ENCODE measurements at regions not wholly inside any gene's neighbourhood (a gene's known extent, or its start where the extent isn't known, plus 50 kb on each side); places are given as distances from the start of the nearest gene placed in this dataset.
"Not testable (repeated sequence)": the region's sequence is repeated elsewhere in the genome, so short reads cannot be mapped to it uniquely, and the experiment has no call there.

DNA sequence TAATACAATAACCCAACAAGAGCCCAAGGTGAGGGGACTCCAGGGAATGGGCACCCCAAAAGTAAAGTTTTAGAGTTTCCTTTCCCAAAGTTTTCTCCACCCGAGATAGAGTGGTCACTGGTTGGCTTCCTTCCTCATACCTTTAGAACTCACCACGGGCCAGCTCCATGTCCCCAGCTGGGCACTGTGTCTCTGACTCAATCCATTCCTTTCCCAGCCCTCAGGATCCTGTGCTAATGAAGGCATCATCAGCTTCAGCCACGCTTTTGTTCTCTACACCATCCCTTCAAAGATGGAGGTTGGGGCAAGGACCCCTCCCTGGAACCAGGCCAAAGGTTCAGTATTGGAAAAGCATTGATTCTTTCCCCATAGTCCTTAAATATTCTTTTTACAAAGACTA lies 59.8 kb upstream of the VASH1 start:
- Histone ChIP-seq H3K27ac (no peak overlapping the region), H3K36me3 (no peaks in the 10 kb centered on the region), H3K9me3 (no peaks in the 10 kb centered on the region), H3K27me3 (ENCODE audit: low read depth) (no peaks in the 10 kb centered on the region), H3K4me1 (no peaks in the 10 kb centered on the region), H3K4me3 (no peak overlapping the region)
- DNase-seq (no peak), ATAC-seq (no peak)
- intact Hi-C loops (cut with DNase I) = no loop called here
- TF ChIP-seq, protein P1, sequence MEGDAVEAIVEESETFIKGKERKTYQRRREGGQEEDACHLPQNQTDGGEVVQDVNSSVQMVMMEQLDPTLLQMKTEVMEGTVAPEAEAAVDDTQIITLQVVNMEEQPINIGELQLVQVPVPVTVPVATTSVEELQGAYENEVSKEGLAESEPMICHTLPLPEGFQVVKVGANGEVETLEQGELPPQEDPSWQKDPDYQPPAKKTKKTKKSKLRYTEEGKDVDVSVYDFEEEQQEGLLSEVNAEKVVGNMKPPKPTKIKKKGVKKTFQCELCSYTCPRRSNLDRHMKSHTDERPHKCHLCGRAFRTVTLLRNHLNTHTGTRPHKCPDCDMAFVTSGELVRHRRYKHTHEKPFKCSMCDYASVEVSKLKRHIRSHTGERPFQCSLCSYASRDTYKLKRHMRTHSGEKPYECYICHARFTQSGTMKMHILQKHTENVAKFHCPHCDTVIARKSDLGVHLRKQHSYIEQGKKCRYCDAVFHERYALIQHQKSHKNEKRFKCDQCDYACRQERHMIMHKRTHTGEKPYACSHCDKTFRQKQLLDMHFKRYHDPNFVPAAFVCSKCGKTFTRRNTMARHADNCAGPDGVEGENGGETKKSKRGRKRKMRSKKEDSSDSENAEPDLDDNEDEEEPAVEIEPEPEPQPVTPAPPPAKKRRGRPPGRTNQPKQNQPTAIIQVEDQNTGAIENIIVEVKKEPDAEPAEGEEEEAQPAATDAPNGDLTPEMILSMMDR (IDR thresholded peaks at IDR 0.05) = no peak

DNA sequence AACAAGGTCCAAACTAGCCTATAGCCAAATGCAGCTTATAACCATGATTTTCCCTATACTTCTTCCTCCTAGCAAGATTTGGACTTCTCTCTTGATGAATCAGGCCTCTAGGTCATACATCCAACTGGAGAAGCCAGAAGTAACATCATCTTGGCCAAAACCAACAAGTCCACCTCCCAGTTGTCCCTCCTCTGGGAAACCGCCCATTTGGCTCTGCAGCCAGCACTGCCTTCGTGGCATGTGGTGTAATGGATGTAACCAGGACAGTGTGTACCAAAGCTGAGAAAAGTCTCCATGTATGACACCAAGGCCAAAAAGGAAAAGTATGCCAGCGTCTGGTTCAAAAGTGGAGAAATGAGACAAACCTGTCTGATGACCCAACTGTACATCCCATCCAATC lies 59.3 kb upstream of the VASH1 start:
- no peak overlapping the region for H3K27ac ChIP-seq
- no peaks in the 10 kb centered on the region for H3K9me3 ChIP-seq
- intact Hi-C loops (cut with DNase I) = no loop called here
- no peaks in the 10 kb centered on the region for H3K4me1 ChIP-seq
- TF ChIP-seq, protein P1 (IDR thresholded peaks at IDR 0.05) = no peak
- H3K27me3 ChIP-seq (ENCODE audit: low read depth) = no peaks in the 10 kb centered on the region
- DNase-seq (no peak), ATAC-seq (no peak)
- H3K36me3 ChIP-seq = no peaks in the 10 kb centered on the region
- no peak overlapping the region for H3K4me3 ChIP-seq

DNA sequence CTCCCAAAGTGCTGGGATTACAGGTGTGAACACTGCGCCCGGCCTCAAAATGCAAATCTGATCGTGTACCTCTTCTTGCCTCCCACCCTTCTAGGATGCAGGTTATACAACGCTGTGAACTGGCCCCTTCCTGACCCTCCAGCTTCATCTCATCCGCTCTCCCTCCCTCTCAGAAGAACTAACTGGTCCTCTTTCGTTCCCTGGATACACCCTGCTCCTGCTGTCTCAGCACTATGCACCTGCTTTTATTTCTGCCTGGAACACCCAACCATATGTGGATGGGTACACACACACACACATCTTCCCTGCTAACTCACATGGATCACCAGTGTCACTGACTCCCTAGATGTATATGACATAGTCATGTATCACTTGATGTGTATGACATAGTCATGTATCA lies 56.1 kb upstream of the VASH1 start:
- no peaks in the 10 kb centered on the region for H3K4me1 ChIP-seq
- TF ChIP-seq, protein P1 (IDR thresholded peaks at IDR 0.05) = no peak
- DNase-seq (no peak), ATAC-seq (no peak)
- H3K9me3 ChIP-seq = no peaks in the 10 kb centered on the region
- H3K36me3 ChIP-seq = no peaks in the 10 kb centered on the region
- H3K27ac ChIP-seq = no peak overlapping the region
- no peaks in the 10 kb centered on the region for H3K27me3 ChIP-seq (ENCODE audit: low read depth)
- intact Hi-C loops (cut with DNase I) = no loop called here
- H3K4me3 ChIP-seq = no peak overlapping the region

DNA sequence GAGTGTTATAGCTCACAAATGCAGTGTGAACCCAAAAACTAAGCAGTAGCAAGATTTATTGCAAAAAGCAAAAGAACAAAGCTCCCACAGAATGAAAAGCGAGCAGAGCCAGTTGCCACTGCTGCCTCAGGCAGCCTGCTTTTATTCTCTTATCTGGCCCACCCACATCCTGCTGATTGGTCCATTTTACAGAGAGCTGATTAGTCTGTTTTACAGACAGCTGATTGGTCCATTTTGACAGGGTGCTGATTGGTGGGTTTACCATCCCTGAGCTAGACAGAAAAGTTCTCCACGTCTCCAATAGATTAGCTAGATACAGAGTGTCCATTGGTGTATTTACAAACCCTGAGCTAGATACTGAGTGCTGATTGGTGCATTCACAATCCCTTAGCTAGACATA lies 55.1 kb upstream of the VASH1 start:
- H3K9me3 ChIP-seq; H3K4me1 ChIP-seq; H3K36me3 ChIP-seq; H3K27me3 ChIP-seq (ENCODE audit: low read depth); DNase-seq; intact Hi-C loops (cut with DNase I); ATAC-seq; H3K27ac ChIP-seq; H3K4me3 ChIP-seq: not testable (repeated sequence)

DNA sequence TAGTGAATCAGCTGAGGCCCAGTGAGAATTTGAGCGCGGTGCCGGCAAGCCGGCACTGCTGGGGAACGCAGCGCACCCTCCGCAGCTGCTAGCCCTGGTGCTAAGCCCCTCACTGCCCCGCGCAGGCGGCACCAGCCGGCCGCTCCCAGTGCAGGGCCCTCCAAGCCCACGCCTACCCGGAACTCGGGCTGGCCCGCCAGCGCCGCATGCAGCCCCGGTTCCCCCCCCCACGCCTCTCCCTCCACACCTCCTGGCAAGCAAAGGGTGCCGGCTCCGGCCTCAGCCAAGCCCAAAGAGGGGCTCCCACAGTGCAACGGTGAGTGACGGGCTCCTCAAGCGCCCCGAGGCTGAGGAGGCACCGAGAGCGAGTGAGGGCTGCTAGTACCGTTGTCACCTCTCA lies 54.5 kb upstream of the VASH1 start:
- Histone ChIP-seq H3K27me3 (ENCODE audit: low read depth) (no peaks in the 10 kb centered on the region), H3K4me3 (no peak overlapping the region), H3K9me3 (no peaks in the 10 kb centered on the region), H3K4me1 (no peaks in the 10 kb centered on the region), H3K36me3 (no peaks in the 10 kb centered on the region), H3K27ac (no peak overlapping the region)
- TF ChIP-seq, protein P1 (IDR thresholded peaks at IDR 0.05) = no peak
- no peak for ATAC-seq
- no peak for DNase-seq
- intact Hi-C loops (cut with DNase I) = no loop called here

DNA sequence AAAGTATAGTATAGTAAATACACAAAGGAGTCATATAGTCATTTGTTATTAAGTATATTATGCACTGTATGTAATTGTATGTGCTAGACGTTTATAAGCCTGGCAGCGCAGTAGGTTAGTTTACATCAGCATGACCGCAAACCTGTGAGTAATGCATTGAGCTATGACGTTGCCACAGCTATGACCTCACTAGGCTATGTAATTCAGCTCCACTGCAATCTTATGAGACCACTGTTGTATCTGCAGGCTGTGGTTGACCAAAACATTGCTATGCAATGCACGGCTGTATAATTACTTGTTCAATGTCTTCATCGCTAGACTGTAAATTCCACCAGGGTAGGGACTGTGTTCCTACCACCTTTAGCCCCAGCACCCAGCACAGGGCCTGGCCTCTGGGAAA lies 53.2 kb upstream of the VASH1 start:
- intact Hi-C loops (cut with DNase I) = no loop called here
- Histone ChIP-seq H3K36me3 (no peaks in the 10 kb centered on the region), H3K4me1 (no peaks in the 10 kb centered on the region), H3K9me3 (no peaks in the 10 kb centered on the region), H3K4me3 (no peak overlapping the region), H3K27me3 (ENCODE audit: low read depth) (no peaks in the 10 kb centered on the region), H3K27ac (no peak overlapping the region)
- DNase-seq (no peak), ATAC-seq (no peak)
- TF ChIP-seq, protein P1 (IDR thresholded peaks at IDR 0.05) = no peak
